IgD-negative memory B cell (primary cell): ENCODE measurements at regions not wholly inside any gene's neighbourhood (a gene's known extent, or its start where the extent isn't known, plus 50 kb on each side); places are given as distances from the start of the nearest gene placed in this dataset.

Experiments
- H3K27ac Mint-ChIP-seq, 3 donors: one replicate each; pipeline ENCODE4 v1.8.0; 2020 to 2022; ENCODE audit warnings: mild to moderate bottlenecking in 3 of 3, mixed read lengths in 3 of 3, moderate library complexity in 1 of 3
- H3K27me3 Mint-ChIP-seq: one replicate; pipeline ENCODE4 v1.8.0; 2021; ENCODE audit warnings: mixed read lengths
- H3K36me3 Mint-ChIP-seq: one replicate; pipeline ENCODE4 v1.8.0; 2020; ENCODE audit warnings: mild to moderate bottlenecking, mixed read lengths
- H3K4me1 Mint-ChIP-seq, 3 donors: one replicate each; pipeline ENCODE4 v1.8.0; 2020 to 2022; ENCODE audit warnings: mixed read lengths in 3 of 3, mild to moderate bottlenecking in 1 of 3
- H3K4me3 Mint-ChIP-seq, 4 donors: one replicate each; pipeline ENCODE4 v1.8.0; 2020 to 2022; ENCODE audit warnings: mild to moderate bottlenecking in 4 of 4, mixed read lengths in 4 of 4, moderate library complexity in 3 of 4
- H3K9me3 Mint-ChIP-seq, 3 donors: one replicate each; pipeline ENCODE4 v1.8.0; 2020 to 2021; ENCODE audit warnings: mixed read lengths in 3 of 3, mild to moderate bottlenecking in 1 of 3

- H3K4me3 Mint-ChIP-seq = no peak overlapping the region
- H3K4me1 Mint-ChIP-seq = peaks cover 0 to 4% (median 0%) of the 10 kb centered on the region in 3 donors
- H3K27ac Mint-ChIP-seq = no peak overlapping the region
- peaks cover 7% of the 10 kb centered on the region for H3K27me3 Mint-ChIP-seq
- H3K9me3 Mint-ChIP-seq = no peaks in the 10 kb centered on the region
- H3K36me3 Mint-ChIP-seq = no peaks in the 10 kb centered on the region
These were observed 220.8 kb downstream of the DIRAS2 start for GRCh38 chr9:90421786-90422185.

DNA sequence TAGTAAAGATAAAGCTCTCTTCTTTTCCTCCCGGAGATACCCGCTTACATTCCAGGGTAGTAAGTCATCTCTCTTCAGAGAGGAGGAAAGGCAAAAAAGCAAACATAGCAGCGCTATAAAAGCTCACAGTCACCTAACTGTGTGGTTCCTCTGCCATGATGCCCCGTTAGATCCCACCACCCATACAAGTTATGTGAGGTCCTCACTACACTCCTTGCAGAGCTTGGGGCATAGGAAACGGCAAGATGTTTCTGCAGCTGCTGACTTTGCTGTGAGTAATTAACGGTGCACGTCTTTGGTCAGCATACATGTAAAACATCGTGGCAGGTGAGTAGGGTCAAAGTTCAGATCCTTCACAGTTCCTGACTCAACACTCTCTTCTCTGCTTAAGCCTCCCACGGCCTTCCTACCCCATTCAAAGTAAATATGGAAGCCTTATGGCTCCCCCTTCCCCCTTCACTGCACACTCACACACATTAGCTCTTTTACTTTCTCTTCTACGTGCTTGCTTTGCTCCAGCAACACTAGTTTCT, 218.9 kb downstream of the DIRAS2 start:
- peaks cover 7% of the 10 kb centered on the region for H3K27me3 Mint-ChIP-seq
- no peaks in the 10 kb centered on the region for H3K36me3 Mint-ChIP-seq
- no peak overlapping the region for H3K4me3 Mint-ChIP-seq
- no peak overlapping the region for H3K27ac Mint-ChIP-seq
- H3K9me3 Mint-ChIP-seq = no peaks in the 10 kb centered on the region
- peaks cover 0 to 4% (median 0%) of the 10 kb centered on the region in 3 donors for H3K4me1 Mint-ChIP-seq

DNA sequence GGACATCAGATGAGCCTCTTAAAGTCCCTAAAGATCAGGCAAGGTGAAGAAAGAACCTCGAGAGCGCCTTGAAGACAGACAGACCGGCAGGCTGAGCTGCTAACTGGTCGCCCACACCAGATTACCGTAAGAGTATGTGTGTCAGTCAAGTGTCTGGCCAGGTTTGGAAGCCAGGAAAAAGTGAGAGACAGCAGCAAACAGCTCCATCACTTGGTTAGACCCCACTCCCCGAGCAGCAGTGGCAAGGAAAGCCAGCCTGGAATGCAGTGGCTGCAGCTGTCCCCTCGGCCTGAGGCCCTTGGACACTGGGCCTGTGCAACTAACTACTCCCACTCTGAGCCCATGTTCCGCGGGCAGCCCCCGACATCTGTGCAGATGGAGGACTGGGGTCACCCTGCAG, 214.1 kb downstream of the DIRAS2 start:
- H3K9me3 Mint-ChIP-seq = no peaks in the 10 kb centered on the region
- H3K4me3 Mint-ChIP-seq = no peak overlapping the region
- no peak overlapping the region for H3K27ac Mint-ChIP-seq
- H3K27me3 Mint-ChIP-seq = peaks cover 9% of the 10 kb centered on the region
- H3K4me1 Mint-ChIP-seq = peaks cover 0 to 4% (median 0%) of the 10 kb centered on the region in 3 donors
- no peaks in the 10 kb centered on the region for H3K36me3 Mint-ChIP-seq

DNA sequence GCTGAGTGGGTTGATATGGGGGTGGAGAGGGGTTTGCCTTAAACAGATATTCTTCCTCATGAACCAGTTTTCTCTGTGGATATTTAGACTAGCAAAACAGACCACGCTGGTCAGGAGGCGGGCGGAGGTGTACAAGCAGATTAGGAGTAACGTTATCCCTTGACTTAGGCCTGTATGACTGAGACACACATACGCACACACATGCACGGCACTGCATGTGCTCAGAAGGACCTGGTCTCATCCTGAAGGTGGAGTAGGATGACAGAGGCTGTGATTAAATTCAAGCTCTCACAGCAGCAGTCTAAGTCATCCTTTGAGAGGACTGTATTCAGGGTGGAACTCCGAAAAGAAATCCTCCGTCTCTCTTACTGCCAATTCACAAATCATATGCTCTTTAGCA, 209.7 kb downstream of the DIRAS2 start:
- no peak overlapping the region for H3K27ac Mint-ChIP-seq
- peaks cover 16% of the 10 kb centered on the region for H3K27me3 Mint-ChIP-seq
- H3K36me3 Mint-ChIP-seq = no peaks in the 10 kb centered on the region
- no peak overlapping the region for H3K4me3 Mint-ChIP-seq
- H3K9me3 Mint-ChIP-seq = peaks cover 0 to 2% (median 0%) of the 10 kb centered on the region in 3 donors
- H3K4me1 Mint-ChIP-seq = no peaks in the 10 kb centered on the region

DNA sequence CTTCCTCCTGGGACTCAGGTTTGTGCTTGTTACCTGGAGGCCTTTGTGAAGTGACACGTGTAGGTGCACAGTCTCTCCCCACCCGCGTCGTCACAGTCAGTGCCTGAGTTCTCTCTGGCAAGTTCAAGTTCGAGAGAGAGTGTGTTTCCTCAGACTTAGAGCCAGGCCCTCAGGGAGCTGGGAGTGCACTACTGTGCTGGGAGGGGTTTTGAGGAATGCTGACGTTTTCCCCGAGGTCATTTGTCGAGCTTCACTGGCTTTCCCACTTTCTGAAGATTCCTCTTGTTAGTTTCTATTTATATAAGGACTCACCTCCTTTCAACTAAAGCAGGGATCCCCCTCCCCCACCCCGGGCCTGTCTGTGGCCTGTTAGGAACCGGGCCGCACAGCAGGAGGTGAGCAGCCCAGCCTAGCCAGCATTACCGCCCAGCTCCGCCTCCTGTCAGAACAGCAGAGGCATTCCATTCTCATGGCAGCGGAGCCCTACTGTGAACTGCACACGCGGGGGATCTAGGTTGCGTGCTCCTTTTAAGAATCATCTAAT, 209.2 kb downstream of the DIRAS2 start:
- no peak overlapping the region for H3K27ac Mint-ChIP-seq
- no peak overlapping the region for H3K4me3 Mint-ChIP-seq
- peaks cover 16% of the 10 kb centered on the region for H3K27me3 Mint-ChIP-seq
- peaks cover under 1 to 2% (median 1%) of the 10 kb centered on the region in 3 donors for H3K9me3 Mint-ChIP-seq
- no peaks in the 10 kb centered on the region for H3K4me1 Mint-ChIP-seq
- H3K36me3 Mint-ChIP-seq = no peaks in the 10 kb centered on the region

- no peak overlapping the region for H3K4me3 Mint-ChIP-seq
- H3K27ac Mint-ChIP-seq = no peak overlapping the region
- peaks cover 0 to 15% (median 14%) of the 10 kb centered on the region in 3 donors for H3K9me3 Mint-ChIP-seq
- H3K36me3 Mint-ChIP-seq = peaks cover 2% of the 10 kb centered on the region
- H3K4me1 Mint-ChIP-seq = no peaks in the 10 kb centered on the region
- H3K27me3 Mint-ChIP-seq = peaks cover 9% of the 10 kb centered on the region
These were observed 200.8 kb downstream of the DIRAS2 start for GRCh38 chr9:90441814-90442213.

DNA sequence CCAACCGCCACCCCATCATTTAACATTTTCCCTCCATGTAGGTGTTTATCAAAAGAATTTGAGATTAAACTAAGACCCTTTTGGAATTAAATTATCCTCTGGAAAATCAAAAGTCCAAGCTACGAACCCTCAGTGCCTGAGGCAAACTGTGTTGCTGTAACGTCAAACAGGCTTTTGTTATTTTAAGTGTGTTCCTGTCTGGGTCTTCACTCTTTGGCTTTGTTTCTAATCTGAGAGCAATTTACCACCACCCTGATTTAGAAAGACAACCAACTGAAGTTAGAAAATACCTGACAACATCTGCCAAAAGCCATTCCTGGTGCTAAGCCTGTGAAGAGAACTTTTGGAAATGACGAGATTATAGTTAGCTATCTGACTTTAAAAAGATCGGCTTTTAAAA, 199.9 kb downstream of the DIRAS2 start:
- H3K4me1 Mint-ChIP-seq = no peaks in the 10 kb centered on the region
- H3K4me3 Mint-ChIP-seq = no peak overlapping the region
- peaks cover 9% of the 10 kb centered on the region for H3K27me3 Mint-ChIP-seq

DNA sequence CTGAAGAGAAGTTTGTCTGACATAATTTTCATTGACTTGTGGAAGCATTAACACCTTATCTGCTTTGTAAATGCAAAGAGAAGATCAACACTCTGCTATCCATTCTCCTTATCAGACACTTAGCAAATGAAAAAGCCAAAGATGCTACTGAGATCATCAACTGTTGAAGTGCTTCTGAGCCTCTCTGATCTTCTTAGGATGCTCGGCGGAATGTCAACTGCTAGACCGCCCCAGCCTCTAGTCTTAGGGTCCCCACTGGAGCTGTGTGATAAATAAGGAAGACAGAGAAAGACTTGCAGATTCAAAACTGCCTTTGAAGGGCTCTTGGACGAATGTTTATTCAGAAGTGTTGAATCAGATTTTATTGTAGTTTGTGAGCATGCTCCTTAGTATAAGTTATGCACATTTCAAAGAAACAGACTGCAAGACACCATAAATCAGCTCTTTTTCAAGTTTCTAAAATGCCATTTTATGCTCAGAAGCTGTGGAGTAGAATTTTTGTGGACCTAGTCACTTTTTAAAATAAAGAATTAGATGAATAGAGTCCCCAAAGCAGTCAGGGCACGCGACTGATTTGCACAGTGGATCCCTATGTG, 197.9 kb downstream of the DIRAS2 start:
- H3K4me3 Mint-ChIP-seq = no peak overlapping the region
- H3K27ac Mint-ChIP-seq = no peak overlapping the region
- no peaks in the 10 kb centered on the region for H3K4me1 Mint-ChIP-seq
- H3K27me3 Mint-ChIP-seq = peaks cover 10% of the 10 kb centered on the region
- H3K36me3 Mint-ChIP-seq = no peaks in the 10 kb centered on the region
- H3K9me3 Mint-ChIP-seq = peaks cover 0 to 4% (median 2%) of the 10 kb centered on the region in 3 donors

More for the DNA sequence above, 199.9 kb downstream of the DIRAS2 start:
- Mint-ChIP-seq H3K27ac (no peak overlapping the region), H3K36me3 (peaks cover 2% of the 10 kb centered on the region), H3K9me3 (peaks cover 0 to 15% (median 14%) of the 10 kb centered on the region in 3 donors)

GRCh38 chr9:90445391-90445790, 197.2 kb downstream of the DIRAS2 start:
- Mint-ChIP-seq H3K9me3 (no peaks in the 10 kb centered on the region), H3K36me3 (no peaks in the 10 kb centered on the region), H3K27ac (no peak overlapping the region), H3K27me3 (peaks cover 10% of the 10 kb centered on the region), H3K4me1 (no peaks in the 10 kb centered on the region), H3K4me3 (no peak overlapping the region)

DNA sequence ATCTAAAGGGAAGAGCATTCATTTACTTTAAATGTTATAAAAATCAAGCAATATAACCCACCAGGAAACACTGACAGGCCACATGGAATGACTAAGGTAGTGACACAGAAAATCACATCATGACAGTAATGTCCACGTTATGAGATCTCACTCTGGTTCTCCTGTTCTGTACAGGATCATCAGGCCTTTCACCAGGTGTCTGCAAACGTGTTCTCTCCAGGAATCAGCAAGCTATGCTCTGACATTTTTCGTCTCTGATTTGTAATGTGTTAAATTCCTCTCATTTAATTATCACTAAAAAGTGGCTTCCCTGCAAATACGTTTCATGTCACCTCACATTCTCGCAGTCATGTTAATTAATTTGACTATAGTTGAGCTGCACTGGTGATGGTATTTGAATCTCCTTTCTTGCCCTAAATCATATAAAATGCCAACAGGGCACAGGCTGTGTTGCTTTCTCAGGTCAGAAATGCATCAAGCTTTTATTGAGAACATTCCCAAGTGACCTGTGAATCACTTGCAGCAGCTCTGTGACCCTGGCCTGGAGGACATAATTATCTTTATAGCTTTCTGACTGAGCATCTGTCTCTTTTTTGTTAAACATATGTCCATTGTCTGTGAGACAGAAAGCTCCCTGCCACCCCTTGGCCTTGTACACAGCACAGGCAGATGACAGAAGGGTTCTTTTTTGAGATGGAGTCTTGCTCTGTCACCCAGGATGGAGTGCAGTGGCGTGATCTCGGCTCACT, 196.2 kb downstream of the DIRAS2 start:
- H3K27me3 Mint-ChIP-seq = peaks cover 10% of the 10 kb centered on the region
- peak overlapping the region in 1 of 3 donors; percentile 24 for H3K27ac Mint-ChIP-seq
- H3K4me3 Mint-ChIP-seq = no peak overlapping the region
- H3K36me3 Mint-ChIP-seq = no peaks in the 10 kb centered on the region
- H3K9me3 Mint-ChIP-seq = no peaks in the 10 kb centered on the region
- H3K4me1 Mint-ChIP-seq = no peaks in the 10 kb centered on the region

- no peaks in the 10 kb centered on the region for H3K4me1 Mint-ChIP-seq
- H3K27ac Mint-ChIP-seq = no peak overlapping the region
- peaks cover 8% of the 10 kb centered on the region for H3K27me3 Mint-ChIP-seq
These were observed 194.9 kb downstream of the DIRAS2 start for GRCh38 chr9:90447773-90448172.

GRCh38 chr9:90449213-90449925, 193.3 kb downstream of the DIRAS2 start:
- Mint-ChIP-seq H3K4me3 (no peak overlapping the region), H3K27me3 (peaks cover 3% of the 10 kb centered on the region), H3K27ac (no peak overlapping the region)

More at GRCh38 chr9:90447773-90448172, 194.9 kb downstream of the DIRAS2 start:
- Mint-ChIP-seq H3K4me3 (no peak overlapping the region), H3K9me3 (no peaks in the 10 kb centered on the region), H3K36me3 (no peaks in the 10 kb centered on the region)

GRCh38 chr9:90451804-90452203, 190.8 kb downstream of the DIRAS2 start:
- Mint-ChIP-seq H3K9me3 (peaks cover 0 to 3% (median 3%) of the 10 kb centered on the region in 3 donors), H3K36me3 (peaks cover 2% of the 10 kb centered on the region), H3K4me1 (no peaks in the 10 kb centered on the region), H3K4me3 (no peak overlapping the region), H3K27me3 (peaks cover 6% of the 10 kb centered on the region), H3K27ac (no peak overlapping the region)

More at GRCh38 chr9:90449213-90449925, 193.3 kb downstream of the DIRAS2 start:
- Mint-ChIP-seq H3K9me3 (peaks cover 0 to 2% (median 0%) of the 10 kb centered on the region in 3 donors), H3K36me3 (no peaks in the 10 kb centered on the region), H3K4me1 (no peaks in the 10 kb centered on the region)

DNA sequence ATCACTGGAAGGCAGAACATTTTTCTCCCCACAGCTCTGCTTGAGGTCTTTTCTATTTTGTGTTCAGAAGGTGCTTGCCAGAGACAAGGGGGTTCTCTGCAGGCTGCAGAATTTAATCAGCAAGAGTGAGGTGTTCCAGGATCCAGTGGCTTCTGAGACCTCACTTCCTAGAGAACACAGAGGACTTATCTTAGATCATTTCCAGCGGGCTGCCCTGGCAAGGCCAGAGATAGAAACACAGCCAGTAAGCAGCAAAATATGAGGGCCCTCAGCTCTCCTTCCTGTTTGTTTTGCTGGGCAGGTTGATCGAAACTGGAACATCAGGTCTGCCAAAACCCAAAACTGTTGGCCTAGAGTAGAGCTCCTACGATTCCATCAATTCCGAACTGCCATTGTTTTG, 187.3 kb downstream of the DIRAS2 start:
- Mint-ChIP-seq H3K36me3 (peaks cover 5% of the 10 kb centered on the region), H3K27ac (no peak overlapping the region), H3K9me3 (peaks cover 0 to 3% (median 3%) of the 10 kb centered on the region in 3 donors), H3K27me3 (peaks cover 5% of the 10 kb centered on the region), H3K4me1 (no peaks in the 10 kb centered on the region), H3K4me3 (no peak overlapping the region)
